GM18870 (cell line): ENCODE measurements at regions not wholly inside any gene's neighbourhood (a gene's known extent, or its start where the extent isn't known, plus 50 kb on each side); places are given as distances from the start of the nearest gene placed in this dataset.
"Not testable (repeated sequence)": the region's sequence is repeated elsewhere in the genome, so short reads cannot be mapped to it uniquely, and the experiment has no call there.

Experiments used
- ATAC-seq: cut with Tn5 transposase; IDR thresholded peaks from one replicate; pipeline ENCODE4 v1.9.1; 2021; ENCODE audit warnings: moderate library complexity; ENCODE audit not compliant: unreplicated experiment

DNA sequence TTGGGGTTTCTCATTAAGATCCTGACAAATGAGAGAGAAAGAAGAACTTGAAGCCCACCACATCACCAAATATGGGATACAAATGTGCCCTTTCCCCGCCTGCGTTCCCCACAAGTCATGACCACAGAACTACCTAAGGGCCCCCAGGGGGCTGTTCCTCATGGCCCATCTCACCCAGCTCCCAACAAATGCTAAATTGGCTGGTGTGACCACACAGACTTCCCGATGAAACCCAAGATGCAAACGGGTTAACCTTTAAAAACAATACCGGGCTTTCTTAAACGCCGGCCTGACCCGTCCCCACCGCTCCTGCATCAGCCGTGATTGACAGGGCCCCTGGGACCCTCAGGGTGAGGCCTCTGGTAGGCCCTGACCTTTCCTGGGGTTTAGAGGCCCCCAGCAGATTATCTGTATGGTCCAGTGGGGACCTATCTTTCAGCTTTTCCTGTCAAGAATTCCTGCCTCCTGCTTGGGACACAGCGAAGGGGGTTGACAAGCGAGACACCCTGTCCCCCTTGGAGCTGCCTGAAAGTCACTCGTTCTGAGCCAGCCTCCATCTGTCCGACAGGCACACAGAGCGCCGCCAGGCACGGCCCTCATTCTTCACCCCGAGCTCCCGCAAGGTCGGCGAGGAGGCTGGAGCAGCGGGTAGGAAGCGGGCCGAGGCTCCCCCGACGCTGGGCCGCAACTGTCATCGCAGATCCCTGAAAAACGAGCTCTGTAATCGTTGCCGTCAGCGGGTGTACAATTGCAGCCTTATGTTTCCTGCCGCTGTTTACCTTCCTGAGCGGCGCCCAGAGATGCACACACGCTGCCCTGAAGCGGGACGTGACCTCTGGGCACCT is 300.1 kb downstream of the FOXL1 start:
- ATAC-seq, result no peak

- no peak for ATAC-seq
These were observed 300.9 kb downstream of the FOXL1 start for GRCh38 chr16:86879268-86879667.

- no peak for ATAC-seq
These were observed 302.2 kb downstream of the FOXL1 start for GRCh38 chr16:86880316-86881117.

GRCh38 chr16:86881118-86881510 is 302.8 kb downstream of the FOXL1 start:
- ATAC-seq, result no peak

- no peak for ATAC-seq
These were observed 303.5 kb downstream of the FOXL1 start for GRCh38 chr16:86881861-86882273.

DNA sequence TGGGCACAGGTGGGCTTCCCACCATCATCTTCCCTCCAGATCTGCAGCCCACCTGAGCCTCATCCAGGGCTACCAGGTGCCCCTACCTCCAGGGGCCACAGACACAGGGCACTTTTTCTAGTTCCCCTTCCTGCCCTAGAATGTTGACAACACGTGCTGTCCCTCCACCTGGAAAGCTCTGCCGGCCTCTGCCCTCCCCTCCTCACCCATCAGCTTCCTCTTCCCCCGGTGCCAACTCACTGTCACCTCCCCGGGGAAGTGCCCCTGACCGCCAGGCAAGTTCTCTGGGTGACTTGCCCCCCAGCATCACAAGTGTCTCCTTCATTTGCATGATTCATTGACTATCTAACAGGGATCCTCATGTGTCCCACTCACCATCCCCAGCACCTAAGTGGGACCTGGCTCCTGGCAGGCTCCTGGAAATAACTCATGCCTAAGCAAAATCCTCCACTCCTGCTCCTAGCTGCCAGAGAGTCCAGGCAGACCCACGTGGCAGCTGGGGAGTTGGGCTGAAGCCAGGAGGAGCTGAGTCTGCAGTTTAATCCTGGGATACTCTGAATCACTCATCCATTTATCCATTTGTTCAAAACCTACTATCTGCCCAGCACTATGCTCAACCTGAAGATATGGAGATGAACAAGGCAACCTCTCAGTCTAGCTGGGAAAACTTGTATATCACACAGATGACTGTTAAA is 304.4 kb downstream of the FOXL1 start:
- ATAC-seq, result no peak

DNA sequence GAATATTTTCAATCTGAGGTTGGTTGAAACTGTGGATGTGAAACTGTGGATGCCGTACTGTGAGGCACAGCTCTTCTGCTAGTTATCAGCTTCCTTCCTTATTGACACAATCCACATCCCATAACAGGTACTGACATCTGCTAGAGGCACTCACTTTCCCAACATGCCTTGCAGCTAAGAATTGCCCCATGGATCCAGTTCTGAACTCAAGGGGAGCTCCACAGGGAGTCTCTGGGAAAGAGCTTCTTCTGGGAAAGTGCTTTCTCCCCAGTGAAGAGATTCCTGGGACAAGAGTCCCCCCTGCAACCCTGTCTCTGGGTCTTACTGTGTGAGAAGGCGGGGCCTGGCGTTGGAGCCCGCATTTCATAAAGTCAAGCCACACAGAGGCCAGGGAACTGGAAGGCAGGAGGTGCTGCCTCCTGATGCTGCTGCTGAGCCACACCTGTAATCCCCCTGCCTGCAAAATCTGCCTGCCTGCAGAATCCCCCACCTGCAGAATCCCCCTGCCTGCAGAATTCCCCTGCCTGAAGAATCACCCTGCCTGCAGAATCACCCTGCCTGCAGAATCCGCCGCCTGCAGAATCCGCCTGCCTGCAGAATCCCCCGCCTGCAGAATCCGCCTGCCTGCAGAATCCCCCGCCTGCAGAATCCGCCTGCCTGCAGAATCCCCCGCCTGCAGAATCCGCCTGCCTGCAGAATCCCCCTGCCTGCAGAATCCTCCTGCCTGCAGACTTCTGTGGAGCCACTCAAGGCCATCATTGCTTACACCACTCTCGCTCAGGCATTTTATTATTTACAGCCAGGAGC is 305.4 kb downstream of the FOXL1 start:
- no peak for ATAC-seq

DNA sequence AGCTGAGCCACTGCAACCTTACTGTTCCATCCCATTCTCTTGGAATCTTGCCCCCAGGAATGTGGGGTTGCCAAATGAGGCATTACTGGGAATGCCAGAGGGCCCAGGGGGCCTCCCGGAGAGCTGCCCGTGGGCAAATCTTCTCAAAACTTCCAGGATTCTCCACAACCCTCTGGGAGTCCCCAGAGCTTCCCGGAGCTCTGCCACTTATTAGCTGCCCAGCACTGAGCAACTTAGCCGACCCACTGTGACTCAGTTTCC is 306.0 kb downstream of the FOXL1 start:
- no peak for ATAC-seq

GRCh38 chr16:86885139-86885538 is 306.8 kb downstream of the FOXL1 start:
- no peak for ATAC-seq

- ATAC-seq, result no peak
These were observed 308.3 kb downstream of the FOXL1 start for GRCh38 chr16:86886651-86887050.

DNA sequence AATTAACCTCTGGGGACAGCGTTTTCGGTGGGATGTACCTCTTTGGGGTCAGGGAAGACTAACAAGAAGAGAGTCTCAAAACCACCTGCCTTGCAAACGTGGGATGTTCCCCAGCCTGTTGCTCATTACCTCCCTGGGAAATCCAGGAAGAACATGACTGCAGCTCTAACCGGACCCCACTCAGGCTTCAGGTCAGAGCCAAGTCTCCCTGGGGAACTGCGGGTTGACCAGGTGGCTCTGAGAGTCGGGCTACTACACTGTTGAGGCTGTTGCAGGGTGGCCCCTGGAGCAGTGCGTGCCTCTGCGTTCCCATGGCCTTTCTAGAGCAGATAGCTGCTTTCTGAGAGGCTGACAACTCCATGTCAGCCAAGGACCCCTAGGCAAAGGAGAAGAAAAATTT is 309.1 kb downstream of the FOXL1 start:
- ATAC-seq, result no peak

GRCh38 chr16:86888231-86889053 is 310.1 kb downstream of the FOXL1 start:
- no peak for ATAC-seq

DNA sequence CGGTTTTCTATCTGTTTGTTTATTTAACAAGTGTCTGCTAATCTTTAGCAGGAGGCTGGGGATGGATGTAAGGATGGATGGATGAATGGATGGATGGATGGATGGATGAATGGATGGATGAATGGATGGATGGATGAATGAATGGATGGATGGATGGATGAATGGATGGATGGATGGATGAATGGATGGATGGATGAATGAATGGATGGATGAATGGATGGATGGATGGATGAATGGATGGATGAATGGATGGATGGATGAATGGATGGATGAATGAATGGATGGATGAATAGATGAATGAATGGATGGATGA is 310.7 kb downstream of the FOXL1 start:
- not testable (repeated sequence) for ATAC-seq

DNA sequence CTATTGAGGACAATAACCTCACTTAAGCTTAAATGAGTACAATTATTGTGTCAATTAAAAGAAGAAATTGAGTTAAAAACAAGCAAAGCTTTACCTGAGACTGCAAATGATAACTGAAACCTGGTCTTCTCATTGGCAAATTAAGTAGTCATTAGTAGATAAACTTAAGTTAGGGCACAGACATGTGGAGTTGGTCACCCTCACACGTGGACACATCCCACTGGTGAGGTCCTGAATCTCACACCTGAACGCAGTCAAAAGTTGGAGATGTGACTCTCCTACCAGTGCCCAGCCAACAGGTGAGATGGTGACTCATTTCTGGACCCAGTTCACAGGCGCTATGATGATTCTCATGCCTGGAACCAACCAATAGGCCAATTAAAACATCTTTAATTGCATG is 311.6 kb downstream of the FOXL1 start:
- ATAC-seq, result no peak

- no peak for ATAC-seq
These were observed 312.8 kb downstream of the FOXL1 start for GRCh38 chr16:86891121-86891520.

DNA sequence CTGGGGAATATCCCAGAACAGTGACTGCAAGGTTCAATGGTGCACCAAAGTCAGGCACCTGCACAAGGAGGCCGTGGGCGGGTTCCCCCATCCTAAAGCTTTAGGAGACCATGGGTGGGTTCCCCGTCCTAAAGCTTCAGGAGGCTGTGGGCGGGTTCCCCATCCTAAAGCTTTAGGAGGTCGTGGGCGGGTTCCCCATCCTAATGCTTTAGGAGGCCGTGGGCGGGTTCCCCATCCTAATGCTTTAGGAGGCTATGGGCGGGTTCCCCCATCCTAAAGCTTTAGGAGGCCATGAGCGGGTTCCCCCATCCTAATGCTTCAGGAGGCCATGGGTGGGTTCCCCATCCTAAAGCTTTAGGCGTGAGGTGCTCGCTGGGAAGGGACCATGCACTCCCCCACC is 313.3 kb downstream of the FOXL1 start:
- ATAC-seq, result no peak

- ATAC-seq, result no peak
These were observed 314.2 kb downstream of the FOXL1 start for GRCh38 chr16:86892509-86892908.

GRCh38 chr16:86893506-86893905 is 315.2 kb downstream of the FOXL1 start:
- no peak for ATAC-seq

- no peak for ATAC-seq
These were observed 315.7 kb downstream of the FOXL1 start for GRCh38 chr16:86894029-86894567.

DNA sequence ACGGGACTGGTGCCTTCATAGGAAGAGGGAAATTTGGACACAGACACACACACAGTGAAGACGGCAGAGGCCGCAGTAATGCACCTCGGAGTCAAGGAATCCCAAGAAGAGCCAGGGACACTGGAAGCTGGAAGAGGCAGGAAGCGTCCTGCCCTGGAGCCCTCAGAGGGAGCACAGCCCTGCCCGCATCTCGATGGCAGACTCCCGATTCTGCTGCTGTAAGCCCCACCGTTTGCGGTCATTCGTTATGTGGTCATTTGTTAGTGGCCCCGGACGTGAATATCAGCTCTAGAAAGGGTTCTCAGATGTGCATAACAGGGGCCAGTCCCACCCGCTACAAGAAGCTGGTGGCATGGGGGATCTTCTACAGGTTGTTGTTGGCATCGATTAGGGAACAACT is 316.6 kb downstream of the FOXL1 start:
- no peak for ATAC-seq
